GM13977 (cell line): ENCODE measurements at regions not wholly inside any gene's neighbourhood (a gene's known extent, or its start where the extent isn't known, plus 50 kb on each side); places are given as distances from the start of the nearest gene placed in this dataset.
"Not testable (repeated sequence)": the region's sequence is repeated elsewhere in the genome, so short reads cannot be mapped to it uniquely, and the experiment has no call there.

Experiments
- DNase-seq: peaks from one replicate; pipeline ENCODE4 v3.0.0; 2012; ENCODE audit warnings: low spot score
- in situ Hi-C: fragments of 300-500 bp; cut with MboI; formaldehyde crosslinking; loops from one replicate; pipeline ENCODE4 v1.12.0; 2022; ENCODE audit warnings: low sequenced_read_pairs, low pct_unique_long_range_greater_than_20kb, mixed read lengths, inconsistent platforms; ENCODE audit not compliant: unreplicated experiment
- TF ChIP-seq, protein P1 (sequence below): IDR thresholded peaks from 2 replicates; pipeline ENCODE4 v1.5.1; 2012; ENCODE audit warnings: mild to moderate bottlenecking, control low read depth; ENCODE audit not compliant: insufficient read depth; ENCODE audit errors: extremely low read depth, missing control alignments

DNA sequence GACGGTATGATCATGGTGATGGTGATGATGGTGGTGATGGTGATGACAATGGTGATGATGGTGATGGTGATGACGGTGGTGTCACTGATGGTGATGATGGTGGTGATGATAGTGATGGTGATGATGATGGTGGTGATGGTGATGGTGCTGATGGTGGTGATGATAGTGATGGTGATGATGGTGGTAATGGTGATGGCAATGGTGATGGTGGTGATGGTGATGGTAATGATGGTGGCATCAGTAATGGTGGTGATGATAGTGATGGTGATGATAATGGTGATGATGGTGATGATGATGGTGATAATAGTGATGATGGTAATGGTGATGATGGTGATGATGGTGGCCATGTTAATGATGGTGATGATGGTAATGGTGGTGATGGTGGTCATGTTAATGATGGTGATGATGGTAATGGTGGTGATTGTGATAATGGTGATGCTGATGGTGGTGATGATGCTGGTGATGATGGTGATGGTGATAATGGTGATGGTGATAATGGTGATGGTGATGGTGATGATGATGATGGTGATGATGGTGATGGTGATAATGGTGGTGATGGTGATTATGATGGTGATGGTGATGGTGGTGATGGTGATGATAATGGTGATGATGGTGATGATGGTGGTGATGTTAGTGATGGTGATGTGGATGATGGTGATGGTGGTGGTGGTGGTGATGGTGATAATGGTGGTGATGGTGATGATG is 107.2 kb downstream of the C16orf95 start:
- in situ Hi-C loops: no loop called here
- no peak for DNase-seq
- TF ChIP-seq, protein P1, sequence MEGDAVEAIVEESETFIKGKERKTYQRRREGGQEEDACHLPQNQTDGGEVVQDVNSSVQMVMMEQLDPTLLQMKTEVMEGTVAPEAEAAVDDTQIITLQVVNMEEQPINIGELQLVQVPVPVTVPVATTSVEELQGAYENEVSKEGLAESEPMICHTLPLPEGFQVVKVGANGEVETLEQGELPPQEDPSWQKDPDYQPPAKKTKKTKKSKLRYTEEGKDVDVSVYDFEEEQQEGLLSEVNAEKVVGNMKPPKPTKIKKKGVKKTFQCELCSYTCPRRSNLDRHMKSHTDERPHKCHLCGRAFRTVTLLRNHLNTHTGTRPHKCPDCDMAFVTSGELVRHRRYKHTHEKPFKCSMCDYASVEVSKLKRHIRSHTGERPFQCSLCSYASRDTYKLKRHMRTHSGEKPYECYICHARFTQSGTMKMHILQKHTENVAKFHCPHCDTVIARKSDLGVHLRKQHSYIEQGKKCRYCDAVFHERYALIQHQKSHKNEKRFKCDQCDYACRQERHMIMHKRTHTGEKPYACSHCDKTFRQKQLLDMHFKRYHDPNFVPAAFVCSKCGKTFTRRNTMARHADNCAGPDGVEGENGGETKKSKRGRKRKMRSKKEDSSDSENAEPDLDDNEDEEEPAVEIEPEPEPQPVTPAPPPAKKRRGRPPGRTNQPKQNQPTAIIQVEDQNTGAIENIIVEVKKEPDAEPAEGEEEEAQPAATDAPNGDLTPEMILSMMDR: no peak

DNA sequence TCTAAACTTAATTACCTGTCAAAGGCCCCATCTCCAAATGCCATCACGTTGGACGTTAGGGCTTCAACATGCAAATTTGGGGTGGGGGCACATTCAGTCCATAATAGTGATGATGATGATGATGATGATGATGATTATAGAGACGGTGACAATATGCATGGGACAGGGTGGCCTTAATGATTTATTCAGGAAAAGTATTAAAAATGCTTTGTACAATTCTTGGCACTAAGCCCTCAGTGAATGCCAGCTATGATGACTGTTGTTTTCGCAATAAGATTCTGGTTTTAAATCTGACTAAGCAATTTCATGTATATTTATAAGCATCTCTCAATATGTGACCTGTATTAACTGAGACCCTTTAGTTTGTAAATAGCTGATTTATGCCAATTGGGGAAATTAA is 106.3 kb downstream of the C16orf95 start:
- in situ Hi-C loops: no loop called here
- DNase-seq: no peak
- TF ChIP-seq, protein P1: no peak

DNA sequence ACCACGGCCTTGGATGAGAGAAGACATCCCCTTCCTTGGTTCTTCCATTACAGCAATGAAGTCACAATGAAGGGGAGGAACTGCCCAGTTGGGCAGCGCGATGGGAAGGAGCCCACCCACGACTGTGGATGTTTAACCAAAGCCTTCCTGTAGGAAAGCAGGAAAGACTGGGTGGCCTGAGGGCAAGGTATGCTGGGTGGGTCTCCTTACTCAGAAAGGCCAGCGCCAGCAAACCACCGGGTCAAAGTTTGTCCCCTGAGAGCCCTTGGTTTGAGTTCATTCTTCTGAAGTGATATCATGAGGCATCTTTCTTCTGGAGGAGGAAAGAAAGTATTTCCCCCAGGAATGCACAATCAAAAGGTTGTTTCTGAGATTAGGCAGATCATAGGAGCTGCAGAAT is 105.2 kb downstream of the C16orf95 start:
- in situ Hi-C loops: no loop called here
- TF ChIP-seq, protein P1: no peak
- DNase-seq: no peak

DNA sequence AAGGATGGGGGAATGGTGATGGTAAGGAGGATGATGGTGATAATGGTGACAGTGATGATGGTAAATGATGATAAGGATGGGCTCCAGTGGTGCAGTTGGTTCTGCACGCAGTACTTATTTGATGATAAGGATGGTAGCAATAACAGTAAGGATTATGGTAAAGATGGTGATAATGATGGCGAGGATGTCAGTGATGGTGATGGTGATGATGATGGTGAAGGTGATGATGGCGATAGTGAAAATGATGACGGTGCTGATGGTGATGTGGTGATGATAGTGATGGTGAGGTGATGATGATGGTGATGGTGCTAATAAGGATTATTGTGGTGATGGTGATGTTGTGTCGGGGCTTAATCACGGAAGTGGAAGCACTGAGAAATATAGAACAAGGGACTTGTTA is 103.7 kb downstream of the C16orf95 start:
- TF ChIP-seq, protein P1: no peak
- DNase-seq: no peak
- in situ Hi-C loops: no loop called here

DNA sequence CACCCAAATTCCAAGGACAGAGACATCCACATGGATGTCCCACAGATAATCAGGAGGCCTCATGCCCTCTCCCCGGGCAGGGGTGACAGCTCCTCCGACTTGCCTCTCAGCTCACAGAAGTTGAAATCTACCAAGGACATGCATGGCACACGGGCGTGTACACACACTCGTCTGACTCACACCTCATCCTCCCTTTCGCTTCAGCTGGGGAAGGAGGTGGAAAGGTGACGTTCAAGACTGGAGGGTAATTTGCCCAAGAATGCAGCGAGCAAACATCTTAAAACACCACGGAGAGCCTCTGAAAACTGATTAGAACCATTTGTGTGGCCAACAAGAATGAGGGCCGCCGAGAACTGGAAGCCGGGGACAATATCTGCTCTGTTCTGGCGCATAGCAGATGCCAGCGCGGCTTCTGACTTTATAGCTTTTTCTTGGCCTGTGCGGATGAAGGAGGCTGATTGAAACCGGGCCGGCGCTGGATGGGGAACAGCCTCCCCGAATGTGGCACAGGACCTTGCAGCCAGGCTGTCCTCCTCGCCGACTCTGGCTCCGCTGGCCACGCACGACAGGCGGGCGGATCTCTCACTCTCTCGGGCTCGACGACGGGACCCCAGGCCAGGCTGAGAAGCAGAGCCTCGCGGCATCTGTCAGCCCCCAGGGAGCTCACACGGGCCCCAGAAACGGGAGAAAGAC is 100.9 kb downstream of the C16orf95 start:
- TF ChIP-seq, protein P1: no peak
- in situ Hi-C loops: no loop called here
- DNase-seq: no peak

DNA sequence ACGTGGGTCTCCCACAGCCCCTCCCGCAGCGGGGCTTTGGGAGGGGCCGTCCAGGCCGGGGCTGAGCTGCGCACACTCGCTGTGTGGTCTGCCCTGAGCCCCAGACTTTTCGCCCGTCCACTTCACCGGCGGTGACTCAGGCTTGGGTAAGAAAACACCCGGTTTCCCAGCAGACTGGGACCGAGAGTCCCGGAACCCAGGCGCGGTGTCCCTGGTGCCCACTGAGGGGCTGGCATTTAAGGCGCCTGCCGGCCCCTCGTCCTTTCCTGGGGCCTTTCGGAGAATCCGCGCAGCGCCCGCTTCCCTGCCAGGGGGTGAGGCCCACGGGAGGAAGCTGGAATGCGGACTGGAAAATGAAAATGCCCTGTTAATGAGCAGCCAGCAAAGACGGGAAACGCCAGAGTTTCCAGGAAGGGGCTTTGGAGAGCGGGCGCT is 100.3 kb downstream of the C16orf95 start:
- in situ Hi-C loops: no loop called here
- TF ChIP-seq, protein P1: no peak
- DNase-seq: no peak

DNA sequence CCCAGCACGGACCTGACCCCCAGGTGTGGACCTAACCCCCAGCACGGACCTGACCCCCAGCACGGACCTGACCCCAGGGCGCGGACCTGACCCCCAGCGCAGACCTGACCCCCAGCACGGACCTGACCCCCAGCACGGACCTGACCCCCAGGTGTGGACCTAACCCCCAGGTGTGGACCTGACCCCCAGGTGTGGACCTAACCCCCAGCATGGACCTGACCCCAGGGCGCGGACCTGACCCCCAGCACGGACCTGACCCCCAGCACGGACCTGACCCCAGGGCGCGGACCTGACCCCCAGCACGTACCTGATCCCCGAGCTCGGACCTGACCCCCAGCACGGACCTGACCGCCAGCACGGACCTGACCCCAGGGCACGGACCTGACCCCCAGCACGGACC is 99.4 kb downstream of the C16orf95 start:
- DNase-seq, in situ Hi-C loops: not testable (repeated sequence)
